ENCODE measurements at regions not wholly inside any gene's neighbourhood (a gene's known extent, or its start where the extent isn't known, plus 50 kb on each side); places are given as distances from the start of the nearest gene placed in this dataset.

- Histone ChIP-seq H3K79me2 (replicated peaks; ENCODE audit: insufficient read depth, low read length) (no peaks in the 10 kb centered on the region), H3K9me3 (ENCODE audit: low read length) (no peaks in the 10 kb centered on the region), H3F3A (ENCODE audit: insufficient read depth, low read length, poor library complexity, severe bottlenecking) (no peaks in the 10 kb centered on the region), H2AFZ (ENCODE audit: low read depth, low read length) (no peak overlapping the region), H3K4me2 (ENCODE audit: low read length) (no peak overlapping the region), H3K9me2 (ENCODE audit: insufficient read depth, low read length) (no peaks in the 10 kb centered on the region), H3K4me3 (ENCODE audit: low read length) (no peak overlapping the region), H3K9ac (ENCODE audit: low read length) (no peak overlapping the region), H3K36me3 (ENCODE audit: insufficient read depth, low read length) (no peaks in the 10 kb centered on the region), H3K27me3 (ENCODE audit: insufficient read depth, low read depth, low read length) (no peaks in the 10 kb centered on the region), H3K27ac (ENCODE audit: low read length) (no peak overlapping the region), H4K20me1 (ENCODE audit: insufficient read depth) (no peaks in the 10 kb centered on the region)
- TF ChIP-seq POLR2AphosphoS5 (IDR thresholded peaks at IDR 0.05) = no peak
- TF ChIP-seq CTCF (IDR thresholded peaks at IDR 0.05; ENCODE audit: poor library complexity, severe bottlenecking) = no peak
- TF ChIP-seq MXI1 (conservative IDR thresholded peaks at IDR 0.05; ENCODE audit: poor library complexity, severe bottlenecking) = no peak
- no peak for TF ChIP-seq EZH2 (IDR thresholded peaks at IDR 0.05; ENCODE audit: borderline replicate concordance, insufficient read depth, low read length, poor library complexity, severe bottlenecking)
- no peak for TF ChIP-seq RAD21 (conservative IDR thresholded peaks at IDR 0.05)
- TF ChIP-seq REST (IDR thresholded peaks at IDR 0.05; ENCODE audit: borderline replicate concordance) = no peak
- no peak for TF ChIP-seq SMC3 (conservative IDR thresholded peaks at IDR 0.05; ENCODE audit: poor library complexity)
- TF ChIP-seq EP300 (conservative IDR thresholded peaks at IDR 0.05; ENCODE audit: poor library complexity, severe bottlenecking) = no peak
- TF ChIP-seq TAF1 (IDR thresholded peaks at IDR 0.05; ENCODE audit: low read depth) = no peak
Measured at GRCh38 chr1:244181867-244182266, 130.8 kb downstream of the ZBTB18 start.

- Histone ChIP-seq H3K4me2 (ENCODE audit: low read length) (no peak overlapping the region), H3K9ac (ENCODE audit: low read length) (no peak overlapping the region), H3F3A (ENCODE audit: insufficient read depth, low read length, poor library complexity, severe bottlenecking) (no peaks in the 10 kb centered on the region), H3K9me3 (ENCODE audit: low read length) (no peaks in the 10 kb centered on the region), H4K20me1 (ENCODE audit: insufficient read depth) (no peaks in the 10 kb centered on the region), H2AFZ (ENCODE audit: low read depth, low read length) (no peak overlapping the region), H3K9me2 (ENCODE audit: insufficient read depth, low read length) (no peaks in the 10 kb centered on the region), H3K4me3 (ENCODE audit: low read length) (no peak overlapping the region), H3K36me3 (ENCODE audit: insufficient read depth, low read length) (no peaks in the 10 kb centered on the region), H3K27ac (ENCODE audit: low read length) (no peak overlapping the region), H3K27me3 (ENCODE audit: insufficient read depth, low read depth, low read length) (no peaks in the 10 kb centered on the region), H3K79me2 (replicated peaks; ENCODE audit: insufficient read depth, low read length) (no peaks in the 10 kb centered on the region)
- TF ChIP-seq REST (IDR thresholded peaks at IDR 0.05; ENCODE audit: borderline replicate concordance) (no peak), MXI1 (conservative IDR thresholded peaks at IDR 0.05; ENCODE audit: poor library complexity, severe bottlenecking) (no peak), EP300 (conservative IDR thresholded peaks at IDR 0.05; ENCODE audit: poor library complexity, severe bottlenecking) (no peak), RAD21 (conservative IDR thresholded peaks at IDR 0.05) (no peak), TAF1 (IDR thresholded peaks at IDR 0.05; ENCODE audit: low read depth) (no peak)
Measured at GRCh38 chr1:244183037-244183436, 132.0 kb downstream of the ZBTB18 start.
